Thyroid gland (tissue), 4 donors: ENCODE measurements at regions not wholly inside any gene's neighbourhood (a gene's known extent, or its start where the extent isn't known, plus 50 kb on each side); places are given as distances from the start of the nearest gene placed in this dataset.

ENCODE experiments used
- CTCF ChIP-seq, 6 experiments: fragments of 200-600 bp in 3 of 6; fragments of 450-650 bp in 3 of 6; sonication (generic) in 3 of 6; IDR thresholded peaks; one replicate each; pipeline ENCODE4 v1.5.1; 2016 to 2019; ENCODE audit warnings: antibody characterized with exemption in 6 of 6, mild to moderate bottlenecking in 2 of 6, inconsistent platforms in 1 of 6, moderate library complexity in 1 of 6
- POLR2A ChIP-seq, 2 donors: fragments of 450-650 bp; IDR thresholded peaks; one replicate each; pipeline ENCODE4 v1.6.1; 2017; ENCODE audit warnings: antibody characterized with exemption in 2 of 2, mild to moderate bottlenecking in 2 of 2, moderate library complexity in 1 of 2

- no peak for TF ChIP-seq CTCF (IDR thresholded peaks at IDR 0.05)
- TF ChIP-seq POLR2A (IDR thresholded peaks at IDR 0.05), result no peak
These were observed 321.1 kb upstream of the SULF2 start for GRCh38 chr20:48106428-48106827.
